GM21528 (cell line): ENCODE measurements at regions not wholly inside any gene's neighbourhood (a gene's known extent, or its start where the extent isn't known, plus 50 kb on each side); places are given as distances from the start of the nearest gene placed in this dataset.

Source experiments
- ATAC-seq: cut with Tn5 transposase; IDR thresholded peaks from one replicate; pipeline ENCODE4 v1.9.1; 2021; ENCODE audit warnings: mild to moderate bottlenecking, moderate library complexity; ENCODE audit not compliant: unreplicated experiment, low FRiP score

GRCh38 chr4:182103614-182104319 is 139.4 kb upstream of the TENM3 start:
- ATAC-seq: no peak

DNA sequence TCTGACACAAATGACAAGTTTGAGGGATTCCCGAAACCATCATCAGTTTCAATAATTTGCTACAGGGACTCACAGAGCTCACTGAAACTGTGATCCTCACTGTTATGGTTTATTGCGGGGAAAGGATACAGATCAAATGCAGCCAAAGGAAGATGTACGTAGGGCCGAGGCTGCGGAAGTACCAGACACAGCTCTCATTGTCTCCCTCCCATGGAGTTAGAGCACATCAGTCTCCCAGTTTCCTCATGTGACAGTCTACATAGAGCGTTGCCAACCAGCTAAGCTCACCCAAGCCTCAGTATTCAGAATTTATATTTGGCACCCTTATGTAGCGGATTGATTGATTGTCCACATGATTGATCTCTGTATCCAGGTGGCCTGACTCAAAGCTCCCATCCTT is 137.8 kb upstream of the TENM3 start:
- no peak for ATAC-seq

- no peak for ATAC-seq
Observed at GRCh38 chr4:182107931-182108330, 135.3 kb upstream of the TENM3 start.

DNA sequence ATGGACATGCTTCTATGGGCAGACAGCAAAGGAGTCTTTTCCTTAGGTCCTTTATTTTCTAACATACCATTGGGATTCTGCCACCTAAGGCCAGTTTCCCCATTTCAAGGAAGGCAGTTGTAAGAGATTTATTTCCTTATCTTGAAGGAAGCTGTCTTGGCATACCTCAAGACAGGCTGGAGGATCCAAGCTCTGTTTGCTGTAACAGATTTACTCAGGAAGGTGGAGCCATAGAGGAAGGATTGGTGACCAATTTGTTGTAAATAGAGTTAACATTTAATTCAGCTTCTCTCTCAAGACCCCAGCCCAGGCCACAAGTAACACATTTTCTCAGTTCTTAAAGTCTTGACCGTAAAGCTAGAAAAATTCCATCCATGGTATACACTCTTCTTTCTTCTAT is 131.6 kb upstream of the TENM3 start:
- no peak for ATAC-seq

GRCh38 chr4:182113779-182114178 is 129.4 kb upstream of the TENM3 start:
- ATAC-seq: no peak

DNA sequence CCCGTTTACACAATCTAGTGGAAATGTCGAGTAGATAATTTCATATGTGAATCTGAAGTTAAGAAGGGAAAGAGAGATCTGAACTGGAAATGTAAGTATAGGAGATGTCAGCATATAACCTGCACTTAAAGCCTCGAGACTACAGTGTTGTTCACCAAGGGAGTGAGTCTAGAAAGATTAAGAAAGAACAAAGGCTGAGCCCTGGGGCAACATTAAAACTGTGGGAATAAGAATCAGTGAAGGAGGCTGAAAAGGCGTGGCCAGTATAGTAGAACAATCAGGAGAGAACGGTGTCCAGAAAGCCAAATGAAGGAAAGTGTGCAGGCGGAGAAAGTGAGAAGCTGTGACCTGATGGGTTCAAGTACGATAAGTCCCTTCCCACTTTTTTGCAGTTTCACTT is 118.8 kb upstream of the TENM3 start:
- ATAC-seq: no peak

GRCh38 chr4:182126096-182126495 is 117.1 kb upstream of the TENM3 start:
- no peak for ATAC-seq

- ATAC-seq: no peak
Observed at GRCh38 chr4:182126603-182127002, 116.6 kb upstream of the TENM3 start.

- ATAC-seq: no peak
Observed at GRCh38 chr4:182133033-182133432, 110.2 kb upstream of the TENM3 start.

DNA sequence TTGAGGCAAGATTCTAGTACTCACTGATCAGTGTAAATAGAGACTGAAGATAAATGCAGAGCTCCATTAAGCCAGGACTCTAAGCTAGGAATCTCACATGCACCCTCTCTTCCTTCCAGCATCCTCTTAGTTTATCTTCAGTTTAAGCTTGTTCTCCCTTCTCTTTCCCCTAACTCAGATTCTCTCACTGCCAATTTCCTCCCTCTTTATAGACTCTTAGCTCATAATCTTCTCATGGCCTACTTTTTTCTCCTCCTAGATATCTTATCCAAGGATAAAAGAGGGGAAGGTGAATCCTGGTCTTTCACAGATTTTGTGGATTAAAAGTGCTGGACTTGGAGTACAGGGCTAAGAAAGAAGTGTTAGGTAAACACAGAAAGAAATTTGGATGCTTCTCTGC is 108.9 kb upstream of the TENM3 start:
- ATAC-seq: no peak

DNA sequence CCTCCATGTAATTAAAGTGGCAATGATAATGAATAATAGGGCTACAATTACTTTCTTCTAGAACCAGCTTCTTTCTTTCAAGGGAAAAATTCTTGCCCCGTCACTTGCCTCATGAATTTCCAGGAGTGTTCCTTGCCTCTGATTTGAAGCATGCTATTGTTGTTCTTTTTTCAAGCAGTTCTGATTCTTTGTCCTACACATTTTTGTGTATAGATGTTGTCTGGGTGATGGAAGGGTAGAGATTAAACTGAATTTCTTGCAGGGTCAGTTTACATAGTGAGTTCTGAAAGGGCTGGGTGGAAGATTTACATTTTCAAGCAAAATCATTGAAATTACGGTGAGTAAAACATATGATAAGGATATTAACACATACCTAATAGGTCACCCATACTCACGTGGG is 107.0 kb upstream of the TENM3 start:
- ATAC-seq: no peak

DNA sequence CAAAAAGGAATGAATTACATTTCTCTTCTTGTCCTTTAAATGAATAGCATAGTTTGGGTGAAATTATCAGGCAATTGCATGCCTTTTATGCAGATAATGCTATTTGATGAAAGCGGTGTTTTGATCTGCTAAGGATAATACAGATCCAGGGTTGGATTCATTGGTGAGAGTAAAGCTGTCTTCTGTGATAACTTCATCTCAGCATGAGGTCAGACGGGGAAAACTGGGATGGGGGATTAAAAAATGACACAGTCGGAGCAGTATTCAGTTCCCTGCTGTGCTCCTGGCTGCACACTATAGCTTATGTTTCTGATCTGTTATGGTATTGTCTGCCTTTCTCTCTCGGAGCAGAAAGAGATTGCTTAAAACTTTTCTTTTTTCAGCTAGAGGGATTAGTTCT is 105.9 kb upstream of the TENM3 start:
- ATAC-seq: no peak

- no peak for ATAC-seq
Observed at GRCh38 chr4:182139491-182139890, 103.7 kb upstream of the TENM3 start.

- no peak for ATAC-seq
Observed at GRCh38 chr4:182140547-182140946, 102.7 kb upstream of the TENM3 start.

DNA sequence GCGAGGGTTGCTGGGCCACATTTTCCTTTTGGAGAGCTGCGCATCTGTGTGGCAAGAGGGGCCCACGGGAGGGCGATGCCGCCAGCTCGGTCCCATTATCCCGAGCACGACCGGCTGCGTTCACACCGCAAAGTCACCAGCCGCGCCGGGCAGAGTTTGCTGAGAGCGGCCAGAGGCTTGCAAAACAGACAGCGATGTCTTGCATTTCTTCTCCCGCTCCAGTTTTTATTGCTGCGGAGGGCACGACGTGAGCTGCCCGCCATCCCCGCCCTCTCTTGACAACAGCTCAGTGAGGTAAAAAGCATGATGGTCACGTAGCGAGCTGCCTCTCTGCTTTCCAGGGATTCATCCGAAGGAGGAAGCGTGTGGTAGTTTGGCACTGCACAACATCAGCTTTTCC is 102.1 kb upstream of the TENM3 start:
- ATAC-seq: no peak

- no peak for ATAC-seq
Observed at GRCh38 chr4:182142176-182143085, 100.8 kb upstream of the TENM3 start.

GRCh38 chr4:182143086-182143821 is 99.9 kb upstream of the TENM3 start:
- no peak for ATAC-seq

DNA sequence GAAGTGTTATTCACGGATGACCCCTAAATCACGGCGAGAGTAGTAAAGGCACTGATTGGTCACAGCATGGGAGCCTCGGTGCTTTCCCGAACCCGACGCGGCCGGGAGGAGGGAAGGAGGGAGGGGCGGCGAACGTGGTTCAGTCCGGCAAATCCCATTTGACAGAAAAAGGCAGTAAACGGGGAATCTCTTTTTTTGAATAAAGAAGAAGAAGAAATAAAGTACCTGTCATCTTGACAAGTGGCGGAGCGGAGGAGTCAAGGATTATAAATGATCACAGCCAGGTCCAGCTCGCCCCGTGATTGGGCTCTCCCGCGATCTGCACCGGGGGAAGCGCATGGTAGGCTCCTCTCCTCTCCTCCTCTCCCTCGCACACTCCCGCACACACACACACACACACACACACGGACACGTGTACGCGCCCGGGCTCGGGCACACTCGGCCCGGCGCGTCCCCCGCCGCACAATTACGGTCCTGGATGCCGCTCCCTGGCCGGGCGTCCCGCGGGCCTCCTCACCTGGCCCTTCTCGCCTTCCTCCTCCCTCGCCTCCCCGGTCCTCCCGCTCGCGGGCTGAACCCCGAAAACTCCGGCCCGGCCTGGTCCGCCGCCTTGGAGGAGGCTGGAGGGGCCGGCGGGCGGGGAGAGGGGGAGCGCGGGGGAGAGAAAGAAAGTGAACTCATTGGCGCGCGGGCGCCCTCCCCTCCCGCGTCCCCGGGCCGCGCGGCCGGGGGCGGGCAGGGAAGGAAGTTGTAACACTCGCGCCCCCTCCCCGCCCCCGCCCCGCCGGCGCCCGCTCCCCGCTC is 99.2 kb upstream of the TENM3 start:
- ATAC-seq: no peak

DNA sequence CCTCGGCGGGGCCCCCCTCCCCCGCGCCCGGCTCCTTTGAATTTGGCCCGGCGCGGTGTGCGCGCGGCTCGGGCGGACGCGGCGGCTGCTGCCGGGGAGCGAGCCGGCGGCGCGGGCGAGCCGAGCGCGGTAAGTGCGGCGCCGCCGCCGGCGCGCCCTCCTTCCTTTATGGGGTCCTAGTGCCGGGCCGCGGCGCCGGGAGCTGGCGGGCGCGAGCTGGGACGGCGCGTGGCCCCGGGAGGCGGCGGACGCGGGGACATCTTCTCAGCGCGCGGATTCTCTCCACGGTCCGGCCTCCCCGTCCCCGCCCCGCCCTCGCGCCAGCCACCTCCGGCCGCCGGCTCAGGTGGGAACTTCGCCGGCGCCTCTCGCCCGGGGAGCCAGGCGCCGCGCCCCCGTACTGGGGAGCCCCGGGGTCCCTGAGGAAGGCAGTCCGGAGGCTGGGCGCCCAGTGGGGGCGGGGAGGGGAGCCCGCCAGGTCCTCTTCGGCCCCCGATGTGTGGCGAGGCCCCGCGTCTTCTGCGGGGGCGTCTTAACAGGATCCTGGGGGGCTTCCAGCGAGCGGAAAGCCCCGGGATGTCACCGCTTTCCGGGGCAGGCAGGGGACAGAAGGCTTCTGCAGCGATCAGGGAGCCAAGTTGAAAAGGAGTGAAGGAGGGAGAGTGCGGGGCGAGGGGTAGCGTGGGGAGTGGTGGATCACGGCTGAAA is 98.4 kb upstream of the TENM3 start:
- no peak for ATAC-seq
